ENCODE measurements at regions not wholly inside any gene's neighbourhood (a gene's known extent, or its start where the extent isn't known, plus 50 kb on each side); places are given as distances from the start of the nearest gene placed in this dataset.

DNA sequence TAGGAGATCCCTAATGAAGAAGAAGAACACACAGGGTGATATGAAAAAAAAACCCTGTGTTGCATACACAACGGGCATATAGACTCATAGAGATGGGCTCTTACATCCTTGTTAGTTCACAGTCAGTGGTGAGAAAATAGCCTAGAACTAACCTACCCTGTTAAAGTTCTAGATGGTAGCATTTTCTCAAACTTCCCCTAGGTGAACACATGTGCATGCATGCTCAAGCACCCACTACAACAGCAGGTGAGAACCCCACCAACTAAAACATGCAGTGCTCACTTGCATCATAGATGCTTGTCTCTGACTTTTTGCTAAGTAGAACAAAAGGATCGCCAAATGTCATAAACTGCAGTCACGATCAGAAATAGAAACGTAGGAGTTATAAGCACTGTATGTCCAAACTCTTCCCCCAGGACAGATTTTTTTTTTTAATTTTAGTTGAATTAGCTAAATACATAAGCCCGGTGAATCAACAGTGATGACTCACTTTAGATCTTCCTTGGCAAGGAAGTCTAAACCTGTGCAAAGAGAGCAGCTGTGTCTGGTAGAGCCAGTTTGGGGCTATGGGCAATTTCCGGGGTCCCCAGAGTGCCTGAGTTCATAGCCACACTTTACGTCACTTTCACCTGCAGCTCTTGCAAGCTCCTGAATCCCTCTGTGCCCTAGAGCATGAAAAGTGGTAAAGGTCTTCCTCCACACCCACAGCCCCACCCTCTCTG is 96.2 kb upstream of the SEMA6D start:
- H3K4me3 ChIP-seq (ENCODE audit: low read depth, low read length), result no peak overlapping the region
- TF ChIP-seq, protein P1, sequence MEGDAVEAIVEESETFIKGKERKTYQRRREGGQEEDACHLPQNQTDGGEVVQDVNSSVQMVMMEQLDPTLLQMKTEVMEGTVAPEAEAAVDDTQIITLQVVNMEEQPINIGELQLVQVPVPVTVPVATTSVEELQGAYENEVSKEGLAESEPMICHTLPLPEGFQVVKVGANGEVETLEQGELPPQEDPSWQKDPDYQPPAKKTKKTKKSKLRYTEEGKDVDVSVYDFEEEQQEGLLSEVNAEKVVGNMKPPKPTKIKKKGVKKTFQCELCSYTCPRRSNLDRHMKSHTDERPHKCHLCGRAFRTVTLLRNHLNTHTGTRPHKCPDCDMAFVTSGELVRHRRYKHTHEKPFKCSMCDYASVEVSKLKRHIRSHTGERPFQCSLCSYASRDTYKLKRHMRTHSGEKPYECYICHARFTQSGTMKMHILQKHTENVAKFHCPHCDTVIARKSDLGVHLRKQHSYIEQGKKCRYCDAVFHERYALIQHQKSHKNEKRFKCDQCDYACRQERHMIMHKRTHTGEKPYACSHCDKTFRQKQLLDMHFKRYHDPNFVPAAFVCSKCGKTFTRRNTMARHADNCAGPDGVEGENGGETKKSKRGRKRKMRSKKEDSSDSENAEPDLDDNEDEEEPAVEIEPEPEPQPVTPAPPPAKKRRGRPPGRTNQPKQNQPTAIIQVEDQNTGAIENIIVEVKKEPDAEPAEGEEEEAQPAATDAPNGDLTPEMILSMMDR (IDR thresholded peaks at IDR 0.05; ENCODE audit: insufficient read depth, low read length), result no peak
- no peak for DNase-seq (ENCODE audit: low read depth)

DNA sequence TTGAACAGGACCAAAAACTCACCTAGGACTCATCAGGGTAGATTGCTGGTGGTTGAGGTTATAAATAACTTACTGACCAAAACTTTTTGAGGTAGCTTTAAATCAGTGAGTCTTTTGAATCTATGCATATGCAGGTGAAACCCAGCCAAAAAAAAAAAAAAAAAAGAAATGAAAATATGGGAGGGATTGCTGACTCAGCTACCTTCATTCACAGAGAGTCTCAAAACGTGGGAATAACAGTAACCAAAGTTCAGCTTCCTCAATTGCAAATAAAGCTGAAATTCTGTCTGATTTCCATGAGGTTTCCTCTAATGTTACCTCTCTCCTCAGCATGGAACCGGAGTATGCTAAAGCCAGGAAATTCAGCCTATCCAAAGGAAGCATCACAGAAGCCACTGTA is 95.2 kb upstream of the SEMA6D start:
- H3K4me3 ChIP-seq (ENCODE audit: low read depth, low read length), result no peak overlapping the region
- no peak for DNase-seq (ENCODE audit: low read depth)
- TF ChIP-seq, protein P1 (IDR thresholded peaks at IDR 0.05; ENCODE audit: insufficient read depth, low read length), result no peak

DNA sequence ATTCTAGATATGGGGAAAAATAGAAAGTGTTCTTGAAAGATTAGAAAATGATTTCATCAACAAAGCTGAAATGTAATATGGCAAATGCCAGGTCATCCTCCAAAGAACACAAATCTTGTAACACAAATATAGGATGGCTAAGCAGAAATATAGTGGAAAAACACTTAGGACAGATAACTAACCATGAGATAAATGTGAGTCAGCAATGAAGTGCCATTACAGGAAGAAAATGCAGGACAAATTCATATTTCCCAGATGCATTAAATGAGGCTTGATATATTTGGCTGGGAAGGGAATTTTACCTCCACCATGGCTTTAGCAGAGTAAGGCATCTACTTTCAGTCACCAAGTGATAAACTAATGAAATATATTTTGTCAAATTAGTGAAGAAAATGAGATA is 92.8 kb upstream of the SEMA6D start:
- DNase-seq (ENCODE audit: low read depth), result no peak

DNA sequence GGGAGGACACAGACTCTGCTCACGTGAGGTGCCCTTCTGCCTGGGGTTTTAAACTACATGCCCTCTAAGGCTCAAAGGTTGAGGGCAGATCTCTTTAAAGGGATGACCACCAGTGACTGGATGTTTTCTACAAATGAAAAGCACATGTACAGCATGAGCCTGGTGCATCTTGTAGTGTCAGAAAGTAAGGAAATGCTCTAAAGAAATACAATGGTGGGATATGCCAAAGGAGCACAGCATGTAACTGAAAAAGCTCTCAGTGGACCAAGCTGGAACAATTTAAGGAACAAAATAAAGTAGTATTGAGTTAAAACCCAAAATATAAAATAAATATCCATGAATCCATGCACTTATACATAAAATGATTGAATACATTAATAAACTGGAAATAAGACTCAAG is 78.3 kb upstream of the SEMA6D start:
- H3K4me3 ChIP-seq (ENCODE audit: low read depth, low read length), result no peak overlapping the region
- DNase-seq (ENCODE audit: low read depth), result no peak
- TF ChIP-seq, protein P1 (IDR thresholded peaks at IDR 0.05; ENCODE audit: insufficient read depth, low read length), result no peak

More for the DNA sequence above, 92.8 kb upstream of the SEMA6D start:
- H3K4me3 ChIP-seq (ENCODE audit: low read depth, low read length), result no peak overlapping the region
- TF ChIP-seq, protein P1 (IDR thresholded peaks at IDR 0.05; ENCODE audit: insufficient read depth, low read length), result no peak

DNA sequence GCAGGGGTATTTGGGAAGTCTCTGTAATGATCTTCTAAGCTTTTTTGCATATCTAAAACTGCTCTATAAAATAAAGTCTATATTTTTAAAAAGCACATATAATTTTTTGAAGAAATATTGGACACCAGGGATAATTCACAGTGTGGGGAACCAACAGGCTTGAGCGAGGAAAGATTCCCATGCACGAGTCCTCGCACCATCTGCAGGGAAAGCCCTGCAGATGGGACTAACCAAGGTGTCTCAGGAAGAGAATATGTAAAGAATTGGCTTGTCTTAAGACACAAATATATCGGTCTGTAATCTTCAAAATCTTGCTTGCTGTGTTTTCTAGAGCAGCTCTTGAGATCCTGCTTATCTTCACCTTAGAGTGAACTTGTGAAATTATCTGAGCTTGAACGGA is 77.2 kb upstream of the SEMA6D start:
- H3K4me3 ChIP-seq (ENCODE audit: low read depth, low read length), result no peak overlapping the region
- no peak for DNase-seq (ENCODE audit: low read depth)
- TF ChIP-seq, protein P1 (IDR thresholded peaks at IDR 0.05; ENCODE audit: insufficient read depth, low read length), result no peak

DNA sequence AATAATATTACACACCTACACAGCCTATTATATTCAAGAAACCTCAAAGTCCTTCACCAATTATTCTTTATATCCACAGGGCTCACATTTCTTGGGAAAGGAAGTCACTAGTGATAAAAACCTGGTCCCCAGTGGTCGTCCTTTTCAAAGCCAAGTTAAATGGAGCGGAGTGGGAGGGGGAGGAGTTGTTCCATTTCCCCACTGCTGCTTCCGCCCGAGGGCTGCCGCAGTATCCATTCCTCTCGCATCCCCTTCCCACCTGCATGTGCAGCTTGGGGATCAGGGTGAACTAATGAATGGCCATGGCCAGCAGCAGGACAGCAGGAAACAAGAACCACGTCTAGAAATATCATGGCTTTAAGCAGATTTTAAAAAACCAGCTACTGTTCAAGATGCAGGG is 76.4 kb upstream of the SEMA6D start:
- TF ChIP-seq, protein P1 (IDR thresholded peaks at IDR 0.05; ENCODE audit: insufficient read depth, low read length), result no peak
- no peak for DNase-seq (ENCODE audit: low read depth)
- H3K4me3 ChIP-seq (ENCODE audit: low read depth, low read length), result no peak overlapping the region

DNA sequence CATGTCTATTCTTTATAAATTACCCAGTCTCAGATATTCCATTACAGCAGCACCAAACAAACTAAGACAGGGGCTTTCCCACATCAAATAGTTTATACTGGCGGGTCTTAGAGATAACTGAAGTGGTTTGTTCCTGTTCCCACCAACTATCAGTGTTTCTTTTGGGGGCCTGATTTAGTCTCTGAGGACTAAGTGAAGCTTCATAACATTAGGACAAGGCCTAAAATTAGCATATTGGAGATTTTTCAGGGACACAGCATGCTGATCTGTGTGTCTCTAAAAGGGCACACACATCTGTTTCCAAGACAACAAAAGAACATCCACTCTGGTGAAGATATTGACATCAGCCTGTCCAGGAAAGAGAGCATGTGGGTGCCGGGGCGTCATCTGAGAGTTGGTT is 72.6 kb upstream of the SEMA6D start:
- TF ChIP-seq, protein P1 (IDR thresholded peaks at IDR 0.05; ENCODE audit: insufficient read depth, low read length), result no peak
- no peak for DNase-seq (ENCODE audit: low read depth)
- H3K4me3 ChIP-seq (ENCODE audit: low read depth, low read length), result no peak overlapping the region

All from fibroblast of the aortic adventitia (primary cell).